GM23338 (cell line): ENCODE measurements at regions not wholly inside any gene's neighbourhood (a gene's known extent, or its start where the extent isn't known, plus 50 kb on each side); places are given as distances from the start of the nearest gene placed in this dataset.
"Not testable (repeated sequence)": the region's sequence is repeated elsewhere in the genome, so short reads cannot be mapped to it uniquely, and the experiment has no call there.

Source experiments
- ATAC-seq: fragments of 200-7000 bp; cut with Tn5 transposase; 3 replicates; pipeline ENCODE4 v1.9.1; 2020
- DNase-seq: peaks from one replicate; pipeline ENCODE4 v3.0.0-alpha.2; 2015; ENCODE audit warnings: low spot score
- H2AFZ ChIP-seq: fragments of 200-600 bp; sonication (generic); 2 replicates; pipeline ENCODE4 v1.8.0; 2016; ENCODE audit warnings: antibody characterized with exemption, mild to moderate bottlenecking, moderate library complexity
- H3F3A ChIP-seq: fragments of 200-600 bp; sonication (generic); replicated peaks from 2 replicates; pipeline ENCODE4 v1.8.0; 2017; ENCODE audit warnings: antibody characterized with exemption, mixed run types, low read depth
- H3K27ac ChIP-seq: fragments of 200-600 bp; sonication (generic); 2 replicates; pipeline ENCODE4 v1.6.1; 2016; ENCODE audit warnings: low read depth
- H3K27me3 ChIP-seq: fragments of 200-600 bp; sonication (generic); 2 replicates; pipeline ENCODE4 v1.8.0; 2016; ENCODE audit warnings: mild to moderate bottlenecking, mixed run types, moderate library complexity; ENCODE audit not compliant: insufficient read depth
- H3K36me3 ChIP-seq: fragments of 200-600 bp; sonication (generic); 2 replicates; pipeline ENCODE4 v1.8.0; 2016; ENCODE audit warnings: mild to moderate bottlenecking; ENCODE audit not compliant: insufficient read depth
- H3K4me1 ChIP-seq: fragments of 200-600 bp; sonication (generic); 2 replicates; pipeline ENCODE4 v1.8.0; 2016; ENCODE audit warnings: mild to moderate bottlenecking, moderate library complexity; ENCODE audit not compliant: insufficient read depth
- H3K4me2 ChIP-seq: fragments of 200-600 bp; sonication (generic); 2 replicates; pipeline ENCODE4 v1.7.1; 2017; ENCODE audit warnings: mixed run types
- H3K4me3 ChIP-seq: fragments of 200-600 bp; sonication (generic); 2 replicates; pipeline ENCODE4 v1.6.1; 2016; ENCODE audit warnings: mixed run types
- H3K79me2 ChIP-seq: fragments of 200-600 bp; sonication (generic); replicated peaks from 2 replicates; pipeline ENCODE4 v1.8.0; 2017; ENCODE audit warnings: mild to moderate bottlenecking; ENCODE audit not compliant: insufficient read depth
- H3K9me2 ChIP-seq: fragments of 200-600 bp; sonication (generic); 2 replicates; pipeline ENCODE4 v1.8.0; 2017; ENCODE audit not compliant: insufficient read depth
- H4K20me1 ChIP-seq: fragments of 200-600 bp; sonication (generic); replicated peaks from 2 replicates; pipeline ENCODE4 v1.8.0; 2017; ENCODE audit warnings: mild to moderate bottlenecking; ENCODE audit not compliant: insufficient read depth
- H3K27ac Mint-ChIP-seq: 2 replicates; pipeline ENCODE4 v1.8.0; 2020; ENCODE audit warnings: inconsistent platforms, mild to moderate bottlenecking, moderate library complexity, mixed read lengths
- H3K27me3 Mint-ChIP-seq: 3 replicates; pipeline ENCODE4 v1.8.0; 2022; ENCODE audit warnings: low read depth, mild to moderate bottlenecking, moderate library complexity, mixed read lengths, inconsistent platforms; ENCODE audit not compliant: insufficient read depth, poor library complexity
- H3K36me3 Mint-ChIP-seq: 3 replicates; pipeline ENCODE4 v1.8.0; 2021; ENCODE audit warnings: low read depth, mild to moderate bottlenecking, inconsistent platforms, moderate library complexity, mixed read lengths
- H3K4me1 Mint-ChIP-seq: 3 replicates; pipeline ENCODE4 v1.8.0; 2020; ENCODE audit warnings: mild to moderate bottlenecking, inconsistent platforms, mixed read lengths
- H3K4me3 Mint-ChIP-seq: 3 replicates; pipeline ENCODE4 v1.8.0; 2021; ENCODE audit warnings: moderate library complexity, mild to moderate bottlenecking, inconsistent platforms, mixed read lengths
- H3K9me3 Mint-ChIP-seq: 3 replicates; pipeline ENCODE4 v1.8.0; 2020; ENCODE audit warnings: moderate library complexity, mild to moderate bottlenecking, inconsistent platforms, mixed read lengths
- CREB1 ChIP-seq: fragments of 250-450 bp; sonication (Bioruptor Pico); IDR thresholded peaks from 2 replicates; pipeline ENCODE4 v1.5.0; 2020; ENCODE audit warnings: low read depth, mild to moderate bottlenecking, moderate library complexity
- CTCF ChIP-seq, 2 experiments: fragments of 200-600 bp in 1 of 2; sonication (generic) in 1 of 2; conservative IDR thresholded peaks; 2 replicates each; pipeline versions ENCODE4 v1.5.1 to v1.6.1; 2016 to 2017; ENCODE audit warnings: antibody characterized with exemption in 2 of 2, low read depth in 2 of 2, mild to moderate bottlenecking in 2 of 2, moderate library complexity in 1 of 2
- ETS1 ChIP-seq: IDR thresholded peaks from 2 replicates; pipeline ENCODE4 v1.6.1; 2016; ENCODE audit warnings: antibody characterized with exemption
- EZH2 ChIP-seq: fragments of 200-600 bp; sonication (generic); IDR thresholded peaks from one replicate; pipeline ENCODE4 v1.8.0; 2017; ENCODE audit warnings: antibody characterized with exemption, mild to moderate bottlenecking, low read depth; ENCODE audit not compliant: unreplicated experiment
- NANOG ChIP-seq: IDR thresholded peaks from 2 replicates; pipeline ENCODE4 v1.6.1; 2016; ENCODE audit warnings: antibody characterized with exemption, borderline replicate concordance
- STAT1 ChIP-seq: IDR thresholded peaks from one replicate; pipeline ENCODE4 v1.6.1; 2016; ENCODE audit warnings: antibody characterized with exemption; ENCODE audit not compliant: unreplicated experiment
- ZNF114 ChIP-seq: fragments of 250-450 bp; sonication (Bioruptor Pico); IDR thresholded peaks from 2 replicates; pipeline ENCODE4 v1.5.0; 2020; ENCODE audit warnings: mild to moderate bottlenecking, moderate library complexity
- ZNF331 ChIP-seq: fragments of 250-450 bp; sonication (Bioruptor Pico); IDR thresholded peaks from 2 replicates; pipeline ENCODE4 v1.5.0; 2020; ENCODE audit warnings: low read depth, mild to moderate bottlenecking, moderate library complexity
- ZNF462 ChIP-seq: fragments of 250-450 bp; sonication (Bioruptor Pico); IDR thresholded peaks from 2 replicates; pipeline ENCODE4 v1.5.0; 2020; ENCODE audit warnings: mild to moderate bottlenecking, moderate library complexity

- TF ChIP-seq CTCF (conservative IDR thresholded peaks at IDR 0.05; ENCODE audit: low read depth in 2 of 2) (no peak), EZH2 (no peak), NANOG (no peak), ETS1 (no peak)
Measured at GRCh38 chrX:7343181-7343580, 195.2 kb upstream of the PUDP start (continued).

GRCh38 chrX:7335816-7336362 lies 187.9 kb upstream of the PUDP start:
- H4K20me1 ChIP-seq, H3K4me1 Mint-ChIP-seq, H3K27me3 Mint-ChIP-seq, DNase-seq, H3F3A ChIP-seq, H3K27ac Mint-ChIP-seq, H3K4me3 Mint-ChIP-seq, H3K27me3 ChIP-seq, H3K27ac ChIP-seq, H3K79me2 ChIP-seq, H2AFZ ChIP-seq, ATAC-seq, H3K36me3 ChIP-seq, H3K36me3 Mint-ChIP-seq, H3K4me1 ChIP-seq, H3K9me3 Mint-ChIP-seq, H3K4me3 ChIP-seq, H3K4me2 ChIP-seq, H3K9me2 ChIP-seq: not testable (repeated sequence)

- no peaks in the 10 kb centered on the region for H3K27me3 ChIP-seq
- no peak for TF ChIP-seq ZNF462
- no peak for TF ChIP-seq ZNF331 (CRISPR knock-in tag)
- TF ChIP-seq ETS1, result no peak
- TF ChIP-seq EZH2, result no peak
- no peak for TF ChIP-seq STAT1
- no peak for TF ChIP-seq CREB1
- no peak for TF ChIP-seq ZNF114 (CRISPR knock-in tag)
- TF ChIP-seq NANOG, result no peak
- Mint-ChIP-seq H3K4me1 (no peaks in the 10 kb centered on the region), H3K9me3 (no peaks in the 10 kb centered on the region), H3K4me3 (no peak overlapping the region), H3K36me3 (no peaks in the 10 kb centered on the region), H3K27me3 (no peaks in the 10 kb centered on the region), H3K27ac (no peak overlapping the region)
- H3K4me2 ChIP-seq, result no peak overlapping the region
- H3F3A ChIP-seq, result no peaks in the 10 kb centered on the region
- no peak overlapping the region for H3K4me3 ChIP-seq
- no peaks in the 10 kb centered on the region for H4K20me1 ChIP-seq
- no peaks in the 10 kb centered on the region for H3K79me2 ChIP-seq
- H3K9me2 ChIP-seq, result no peaks in the 10 kb centered on the region
- H3K27ac ChIP-seq, result no peak overlapping the region
- no peaks in the 10 kb centered on the region for H3K4me1 ChIP-seq
- no peak overlapping the region for H2AFZ ChIP-seq
- no peak for ATAC-seq
- no peaks in the 10 kb centered on the region for H3K36me3 ChIP-seq
- no peak for DNase-seq
Measured at GRCh38 chrX:7334253-7334935, 186.4 kb upstream of the PUDP start.
